OCI-LY1 (cell line): ENCODE measurements at regions not wholly inside any gene's neighbourhood (a gene's known extent, or its start where the extent isn't known, plus 50 kb on each side); places are given as distances from the start of the nearest gene placed in this dataset.

Experiments
- CTCF ChIP-seq: fragments of 200-600 bp; sonication (generic), shearing (Covaris generic); IDR thresholded peaks from 2 replicates; pipeline ENCODE4 v1.5.1; 2017; ENCODE audit warnings: mild to moderate bottlenecking, antibody characterized with exemption, low read length, moderate library complexity, mixed read lengths
- EZH2 ChIP-seq: fragments of 200-600 bp; sonication (generic), shearing (Covaris generic); IDR thresholded peaks from 2 replicates; pipeline ENCODE4 v1.8.0; 2017; ENCODE audit warnings: borderline replicate concordance, mixed run types, mild to moderate bottlenecking, antibody characterized with exemption, low read length, moderate library complexity, mixed read lengths

- no peak for TF ChIP-seq CTCF
- TF ChIP-seq EZH2: no peak
Observed at GRCh38 chr13:68666774-68667397, 1436.8 kb upstream of the PCDH9 start.
